ENCODE measurements at regions not wholly inside any gene's neighbourhood (a gene's known extent, or its start where the extent isn't known, plus 50 kb on each side); places are given as distances from the start of the nearest gene placed in this dataset.

DNA sequence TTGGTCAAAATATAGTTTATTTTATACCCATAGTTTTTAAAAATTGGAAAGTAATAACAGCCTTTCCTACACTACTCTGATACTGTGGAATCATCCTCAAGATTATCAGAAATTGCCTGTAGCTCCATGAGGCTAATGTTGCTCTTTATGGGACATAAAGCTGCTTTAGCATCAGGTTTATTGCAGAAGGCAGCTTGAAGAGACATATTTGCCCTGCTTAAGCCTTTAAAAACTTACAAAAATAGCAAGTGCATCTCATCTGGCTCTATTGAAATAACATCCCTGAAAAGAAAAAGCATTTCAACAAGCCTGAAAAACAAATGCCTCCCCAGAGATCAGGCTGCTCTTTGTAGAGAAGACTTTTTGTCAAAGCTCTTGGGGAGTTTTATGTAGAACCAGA is 142.9 kb upstream of the MON1B start:
- TF ChIP-seq POLR2A (IDR thresholded peaks at IDR 0.05) (no peak), EP300 (IDR thresholded peaks at IDR 0.05) (no peak), POLR2AphosphoS5 (IDR thresholded peaks at IDR 0.05) (no peak)
- TF ChIP-seq, protein P1, sequence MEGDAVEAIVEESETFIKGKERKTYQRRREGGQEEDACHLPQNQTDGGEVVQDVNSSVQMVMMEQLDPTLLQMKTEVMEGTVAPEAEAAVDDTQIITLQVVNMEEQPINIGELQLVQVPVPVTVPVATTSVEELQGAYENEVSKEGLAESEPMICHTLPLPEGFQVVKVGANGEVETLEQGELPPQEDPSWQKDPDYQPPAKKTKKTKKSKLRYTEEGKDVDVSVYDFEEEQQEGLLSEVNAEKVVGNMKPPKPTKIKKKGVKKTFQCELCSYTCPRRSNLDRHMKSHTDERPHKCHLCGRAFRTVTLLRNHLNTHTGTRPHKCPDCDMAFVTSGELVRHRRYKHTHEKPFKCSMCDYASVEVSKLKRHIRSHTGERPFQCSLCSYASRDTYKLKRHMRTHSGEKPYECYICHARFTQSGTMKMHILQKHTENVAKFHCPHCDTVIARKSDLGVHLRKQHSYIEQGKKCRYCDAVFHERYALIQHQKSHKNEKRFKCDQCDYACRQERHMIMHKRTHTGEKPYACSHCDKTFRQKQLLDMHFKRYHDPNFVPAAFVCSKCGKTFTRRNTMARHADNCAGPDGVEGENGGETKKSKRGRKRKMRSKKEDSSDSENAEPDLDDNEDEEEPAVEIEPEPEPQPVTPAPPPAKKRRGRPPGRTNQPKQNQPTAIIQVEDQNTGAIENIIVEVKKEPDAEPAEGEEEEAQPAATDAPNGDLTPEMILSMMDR (IDR thresholded peaks at IDR 0.05) = no peak

Measured in stomach (tissue), 4 donors.